Fibroblast of mammary gland (primary cell): ENCODE measurements at regions not wholly inside any gene's neighbourhood (a gene's known extent, or its start where the extent isn't known, plus 50 kb on each side); places are given as distances from the start of the nearest gene placed in this dataset.

Experiments
- DNase-seq: peaks from one replicate; pipeline ENCODE4 v3.0.0-alpha.2; 2010; ENCODE audit warnings: low read depth
- H3K4me3 ChIP-seq: 2 replicates; pipeline ENCODE4 v1.5.1; 2011; ENCODE audit warnings: low read depth, mild to moderate bottlenecking, low read length, moderate library complexity; ENCODE audit not compliant: control insufficient read depth
- CTCF ChIP-seq: conservative IDR thresholded peaks from 2 replicates; pipeline ENCODE4 v1.5.1; 2011; ENCODE audit warnings: low read depth, low read length, inconsistent platforms; ENCODE audit not compliant: control insufficient read depth, insufficient read depth

GRCh38 chr3:73235768-73236167 lies 174.3 kb downstream of the EBLN2 start:
- no peak for TF ChIP-seq CTCF
- H3K4me3 ChIP-seq: no peak overlapping the region
- no peak for DNase-seq

- DNase-seq: peak; percentile 10
- H3K4me3 ChIP-seq: no peak overlapping the region
- TF ChIP-seq CTCF: no peak
These were observed 175.4 kb downstream of the EBLN2 start for GRCh38 chr3:73236867-73237266.

- no peak overlapping the region for H3K4me3 ChIP-seq
- TF ChIP-seq CTCF: no peak
- DNase-seq: no peak
These were observed 182.3 kb downstream of the EBLN2 start for GRCh38 chr3:73243740-73244139.

- no peak for DNase-seq
- H3K4me3 ChIP-seq: no peak overlapping the region
- no peak for TF ChIP-seq CTCF
These were observed 184.0 kb downstream of the EBLN2 start for GRCh38 chr3:73245459-73245858.

- H3K4me3 ChIP-seq: no peak overlapping the region
- TF ChIP-seq CTCF: no peak
- no peak for DNase-seq
These were observed 187.6 kb downstream of the EBLN2 start for GRCh38 chr3:73249047-73249446.

- no peak for TF ChIP-seq CTCF
- no peak for DNase-seq
- H3K4me3 ChIP-seq: no peak overlapping the region
These were observed 192.6 kb downstream of the EBLN2 start for GRCh38 chr3:73254062-73254461.

- H3K4me3 ChIP-seq: no peak overlapping the region
- DNase-seq: peak; percentile 82
- no peak for TF ChIP-seq CTCF
These were observed 194.2 kb downstream of the EBLN2 start for GRCh38 chr3:73255609-73256029.
